K562 (cell line): ENCODE measurements at regions not wholly inside any gene's neighbourhood (a gene's known extent, or its start where the extent isn't known, plus 50 kb on each side); places are given as distances from the start of the nearest gene placed in this dataset.

Experiments
- ATAC-seq: fragments of 200-7000 bp; cut with Tn5 transposase; 3 replicates; pipeline ENCODE4 v1.9.1; 2020; ENCODE audit warnings: moderate library complexity
- BruUV-seq: library from RNA; stranded (reverse); fragments of 400-500 nt; replicated peaks from 2 replicates; lab custom pipeline; 2021; lab: Mats Ljungman, UMichigan
- CTCF ChIA-PET: fragments of 300-600 bp; formaldehyde crosslinking; extraction: SDS; loops from one replicate; lab custom pipeline; 2021; ENCODE audit warnings: low intra/inter-chr PET ratio; lab: Yijun Ruan, JAX
- POLR2A ChIA-PET: fragments of 300-600, 350-650 bp; sonication (Branson Sonifier 250); formaldehyde crosslinking; extraction: SDS; loops from one replicate; lab custom pipeline; 2021; ENCODE audit warnings: antibody characterized with exemption, inconsistent platforms; lab: Yijun Ruan, JAX
- DNase-seq, 4 experiments: peaks; one replicate each; pipeline versions ENCODE4 v3.0.0 to v3.0.0-alpha.2; 2011 to 2018; ENCODE audit warnings: low spot score in 3 of 4, mixed read lengths in 3 of 4; ENCODE audit errors: extremely low read depth in 1 of 4
- FAIRE-seq: peaks from 2 replicates; lab custom pipeline; 2011; peaks lifted over from hg19 to GRCh38; lab: Jason Lieb, UNC
- H2AFZ ChIP-seq: 2 replicates; pipeline ENCODE4 v1.6.0; 2011; ENCODE audit warnings: low read depth, low read length, control low read depth, inconsistent platforms
- H3K27ac ChIP-seq: fragments of 200-600 bp; 3 replicates; pipeline ENCODE4 v1.8.0; 2011; ENCODE audit warnings: low read depth, mild to moderate bottlenecking, control low read depth, inconsistent platforms, low read length, moderate library complexity, mixed read lengths; ENCODE audit errors: extremely low read depth
- H3K27me3 ChIP-seq, 2 experiments: fragments of 300-600 bp in 1 of 2; 2 replicates in 1 of 2; 3 replicates in 1 of 2; pipeline versions ENCODE4 v1.6.0 to v1.8.0; 2011; ENCODE audit warnings: inconsistent platforms in 2 of 2, low read length in 2 of 2, mild to moderate bottlenecking in 1 of 2, mixed read lengths in 1 of 2, moderate library complexity in 1 of 2; ENCODE audit not compliant: control insufficient read depth in 2 of 2, insufficient read depth in 2 of 2
- H3K36me3 ChIP-seq: fragments of 300-600 bp; 3 replicates; pipeline ENCODE4 v1.8.0; 2011; ENCODE audit warnings: mild to moderate bottlenecking, low read length, inconsistent platforms; ENCODE audit not compliant: control insufficient read depth, insufficient read depth
- H3K4me1 ChIP-seq, 2 experiments: fragments of 200-600 bp in 1 of 2; replicated peaks in 1 of 2; 2 replicates in 1 of 2; 3 replicates in 1 of 2; pipeline versions ENCODE4 v1.5.1 to v1.8.0; 2011; ENCODE audit warnings: inconsistent platforms in 2 of 2, low read length in 2 of 2, mild to moderate bottlenecking in 1 of 2, mixed read lengths in 1 of 2, moderate library complexity in 1 of 2; ENCODE audit not compliant: control insufficient read depth in 2 of 2, insufficient read depth in 2 of 2
- H3K4me2 ChIP-seq: 2 replicates; pipeline ENCODE4 v1.6.1; 2011; ENCODE audit warnings: low read length, control low read depth, inconsistent platforms, mixed read lengths; ENCODE audit not compliant: insufficient read depth
- H3K4me3 ChIP-seq: fragments of 200-600 bp; sonication (generic), shearing (Covaris generic); 2 replicates; pipeline ENCODE4 v1.5.1; 2016; ENCODE audit warnings: control low read depth, inconsistent platforms
- H3K79me2 ChIP-seq: fragments of 200-600 bp; 3 replicates; pipeline ENCODE4 v1.8.0; 2011; ENCODE audit warnings: low read length, inconsistent platforms; ENCODE audit not compliant: control insufficient read depth, insufficient read depth
- H3K9ac ChIP-seq, 2 experiments: 2 replicates each; pipeline versions ENCODE4 v1.6.0 to v1.6.1; 2011; ENCODE audit warnings: low read depth in 2 of 2, low read length in 2 of 2, control low read depth in 1 of 2, inconsistent platforms in 1 of 2, mild to moderate bottlenecking in 1 of 2, mixed read lengths in 1 of 2; ENCODE audit not compliant: insufficient read depth in 1 of 2
- H3K9me1 ChIP-seq: one replicate; pipeline ENCODE4 v1.6.0; 2011; ENCODE audit warnings: inconsistent platforms, mild to moderate bottlenecking, low read length, moderate library complexity; ENCODE audit not compliant: control insufficient read depth, insufficient read depth
- H3K9me3 ChIP-seq: replicated peaks from 2 replicates; pipeline ENCODE4 v1.5.1; 2011; ENCODE audit warnings: low read depth, low read length, inconsistent platforms; ENCODE audit not compliant: control insufficient read depth, insufficient read depth
- H4K20me1 ChIP-seq: replicated peaks from 2 replicates; pipeline ENCODE4 v1.6.1; 2011; ENCODE audit warnings: low read length, inconsistent platforms, mixed read lengths; ENCODE audit not compliant: control insufficient read depth, insufficient read depth
- ARID2 ChIP-seq: fragments of 450-650 bp; IDR thresholded peaks from 2 replicates; pipeline ENCODE4 v1.6.1; 2017; ENCODE audit warnings: antibody characterized with exemption, mild to moderate bottlenecking
- DDX20 ChIP-seq: fragments of 450-650 bp; IDR thresholded peaks from 2 replicates; pipeline ENCODE4 v1.6.1; 2016; ENCODE audit warnings: missing genetic modification characterization, low read depth, mild to moderate bottlenecking, missing compliant biosample characterization, moderate library complexity
- OTX1 ChIP-seq: fragments of 450-650 bp; formaldehyde crosslinking; IDR thresholded peaks from 2 replicates; pipeline ENCODE4 v1.4.0; 2022; ENCODE audit warnings: mild to moderate bottlenecking
- POLR2G ChIP-seq: fragments of 200-400 bp; formaldehyde crosslinking; IDR thresholded peaks from 2 replicates; pipeline ENCODE4 v1.6.1; 2017; ENCODE audit warnings: low read depth, mild to moderate bottlenecking, antibody characterized with exemption, low read length, moderate library complexity
- SIX5 ChIP-seq, 2 experiments: IDR thresholded peaks; 2 replicates each; pipeline ENCODE4 v1.6.1; 2011; ENCODE audit warnings: low read length in 2 of 2, borderline replicate concordance in 1 of 2, low read depth in 1 of 2, mild to moderate bottlenecking in 1 of 2, moderate library complexity in 1 of 2; ENCODE audit not compliant: insufficient read depth in 1 of 2
- TEAD4 ChIP-seq, 2 experiments: sonication (generic) in 1 of 2; formaldehyde crosslinking in 1 of 2; IDR thresholded peaks; 2 replicates each; pipeline versions ENCODE4 v1.6.1 to v1.8.0; 2012 to 2022; ENCODE audit warnings: borderline replicate concordance in 1 of 2, inconsistent platforms in 1 of 2, low read length in 1 of 2, mild to moderate bottlenecking in 1 of 2, missing genetic modification reagents in 1 of 2
- ZNF778 ChIP-seq: fragments of 450-650 bp; formaldehyde crosslinking; IDR thresholded peaks from 2 replicates; pipeline ENCODE4 v1.4.0; 2020; ENCODE audit warnings: mild to moderate bottlenecking, moderate library complexity
- WGBS: fragments of 100-300 bp; shearing (Covaris generic); methylation state at CpG from one replicate; pipeline ENCODE4 v1.1.6; 2016; ENCODE audit warnings: low coverage, mixed read lengths; ENCODE audit not compliant: insufficient coverage; ENCODE audit errors: missing lambda C conversion rate; 5-methylcytosine and 5-hydroxymethylcytosine counted together
- in situ Hi-C: fragments of 300-500 bp; cut with MboI; formaldehyde crosslinking; loops from 4 replicates; pipeline ENCODE4 v1.15.0; 2018; ENCODE audit warnings: inconsistent platforms, mixed read lengths
- intact Hi-C: fragments of 100-400 bp; cut with micrococcal nuclease; formaldehyde crosslinking; loops from 2 replicates; pipeline ENCODE4 v1.14.2; 2022
- TF ChIP-seq, protein P1 (sequence below): fragments of 250-450 bp; sonication (Bioruptor Pico); IDR thresholded peaks from 2 replicates; pipeline ENCODE4 v1.8.0; 2021; ENCODE audit warnings: mild to moderate bottlenecking, moderate library complexity
- TF ChIP-seq, protein P2 (sequence below): sonication (generic); formaldehyde crosslinking; IDR thresholded peaks from 2 replicates; pipeline ENCODE4 v1.8.0; 2022; ENCODE audit warnings: mild to moderate bottlenecking, missing genetic modification reagents, borderline replicate concordance
- TF ChIP-seq, protein P3 (sequence below): sonication (generic); formaldehyde crosslinking; IDR thresholded peaks from 2 replicates; pipeline ENCODE4 v1.8.0; 2023; ENCODE audit warnings: mild to moderate bottlenecking, missing genetic modification reagents

DNA sequence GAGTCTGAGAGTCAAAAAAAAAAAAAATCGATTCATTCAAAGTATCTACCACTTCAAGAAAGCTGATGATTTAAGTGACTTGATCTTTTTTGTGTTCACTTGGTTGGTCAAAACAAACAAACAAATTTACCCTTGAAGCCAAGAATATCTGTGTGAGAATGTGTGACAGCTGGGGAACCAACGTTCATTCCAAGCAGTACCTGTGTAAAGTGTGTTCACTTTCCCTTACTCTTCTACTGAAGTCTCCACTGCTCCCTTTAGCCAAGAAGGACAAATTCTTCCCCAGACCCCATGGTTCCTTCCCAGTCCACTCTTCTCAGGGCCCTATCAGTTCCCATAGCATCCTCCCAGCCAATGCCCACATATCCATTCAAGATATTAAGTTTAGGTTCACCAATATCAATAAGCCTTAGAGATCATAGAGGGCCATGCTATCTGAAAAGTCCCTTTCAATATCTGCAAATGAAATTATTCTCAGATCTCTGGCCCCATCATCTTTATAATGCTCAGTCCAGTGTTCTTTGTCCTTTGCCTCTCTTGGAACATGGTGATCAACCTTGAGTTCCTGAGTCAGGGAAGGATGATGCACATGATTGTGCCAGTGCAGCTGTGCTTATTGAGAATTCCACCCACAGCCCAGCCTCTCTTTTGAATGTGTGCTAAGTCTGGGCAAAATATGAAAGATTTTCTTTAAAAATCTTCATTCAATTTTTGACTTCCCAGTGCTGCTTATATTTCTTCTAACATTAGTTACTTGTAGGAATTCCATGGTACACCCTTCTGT, 82.8 kb upstream of the DTNA start (continued):
- no peak for TF ChIP-seq SIX5 (IDR thresholded peaks at IDR 0.05; ENCODE audit: borderline replicate concordance in 1 of 2, insufficient read depth in 1 of 2, low read depth in 1 of 2, low read length in 2 of 2)
- no peak for TF ChIP-seq TEAD4 (IDR thresholded peaks at IDR 0.05; ENCODE audit: low read length)
- no peak for TF ChIP-seq TEAD4 (CRISPR knock-in tag; IDR thresholded peaks at IDR 0.05; ENCODE audit: borderline replicate concordance)
- TF ChIP-seq, all 486 proteins: peak for 0

DNA sequence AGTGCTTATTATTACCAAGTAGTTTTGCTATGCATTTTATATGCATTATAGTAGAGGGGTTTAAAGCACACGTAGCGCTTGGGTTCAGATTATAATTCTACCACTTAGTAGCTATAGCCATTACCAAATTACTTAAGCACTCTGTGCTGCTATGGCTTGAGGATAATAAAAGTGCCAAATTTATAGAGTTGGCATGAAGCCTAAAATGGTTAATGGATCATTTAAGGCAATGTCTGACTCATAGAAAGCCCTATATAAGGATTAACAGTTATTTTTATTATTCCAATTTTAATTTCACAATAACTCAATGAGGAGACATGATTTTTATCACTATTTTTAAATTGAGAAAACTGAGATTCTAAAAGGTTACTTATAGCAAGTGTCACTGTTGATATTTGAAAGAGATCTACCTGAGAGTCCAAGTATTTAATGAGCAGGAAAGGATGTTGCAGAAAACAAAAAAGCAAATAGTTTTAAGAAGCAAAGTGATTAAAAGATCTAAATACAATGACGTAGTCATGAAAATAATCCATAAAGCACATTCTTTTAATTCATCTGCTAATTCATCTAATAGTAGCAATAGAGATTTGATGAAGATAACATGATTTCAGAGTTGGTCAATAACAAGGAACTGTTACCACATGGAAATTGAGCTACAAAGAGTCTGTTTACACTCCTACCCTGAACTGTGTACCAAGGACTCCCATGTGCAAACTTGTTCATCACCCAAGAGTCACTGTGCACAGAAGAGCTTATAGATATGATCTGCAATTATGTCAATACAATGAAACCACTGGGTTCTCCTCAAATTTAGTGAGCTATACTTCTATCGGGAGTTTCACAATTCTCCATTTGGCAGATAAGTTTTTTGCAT, 78.8 kb upstream of the DTNA start:
- whole genome bisulfite sequencing = under 1% methylated on average over 4 of the region's 4 CpGs
- no peak for ATAC-seq
- Histone ChIP-seq H3K4me2 (no peak overlapping the region), H4K20me1 (no peaks in the 10 kb centered on the region), H3K4me3 (no peak overlapping the region), H3K9me3 (no peaks in the 10 kb centered on the region; the same call in 1 of the 2 replicates), H3K27ac (no peak overlapping the region), H3K27me3 (no peaks in the 10 kb centered on the region), H3K79me2 (no peaks in the 10 kb centered on the region), H3K9me1 (no peaks in the 10 kb centered on the region), H2AFZ (no peak overlapping the region), H3K9ac (no peak overlapping the region), H3K36me3 (no peaks in the 10 kb centered on the region), H3K4me1 (no peaks in the 10 kb centered on the region)
- BruUV-seq = no TSS peak
- intact Hi-C loops = no loop called here
- POLR2A ChIA-PET = no interaction called here
- DNase-seq = no peak
- FAIRE-seq = no peak
- in situ Hi-C loops = no loop called here
- CTCF ChIA-PET = no interaction called here
- TF ChIP-seq ARID2 = no peak
- TF ChIP-seq, protein P1, sequence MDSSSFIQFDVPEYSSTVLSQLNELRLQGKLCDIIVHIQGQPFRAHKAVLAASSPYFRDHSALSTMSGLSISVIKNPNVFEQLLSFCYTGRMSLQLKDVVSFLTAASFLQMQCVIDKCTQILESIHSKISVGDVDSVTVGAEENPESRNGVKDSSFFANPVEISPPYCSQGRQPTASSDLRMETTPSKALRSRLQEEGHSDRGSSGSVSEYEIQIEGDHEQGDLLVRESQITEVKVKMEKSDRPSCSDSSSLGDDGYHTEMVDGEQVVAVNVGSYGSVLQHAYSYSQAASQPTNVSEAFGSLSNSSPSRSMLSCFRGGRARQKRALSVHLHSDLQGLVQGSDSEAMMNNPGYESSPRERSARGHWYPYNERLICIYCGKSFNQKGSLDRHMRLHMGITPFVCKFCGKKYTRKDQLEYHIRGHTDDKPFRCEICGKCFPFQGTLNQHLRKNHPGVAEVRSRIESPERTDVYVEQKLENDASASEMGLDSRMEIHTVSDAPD (CRISPR knock-in tag) = no peak
- TF ChIP-seq OTX1 (CRISPR knock-in tag) = no peak
- TF ChIP-seq, protein P2, sequence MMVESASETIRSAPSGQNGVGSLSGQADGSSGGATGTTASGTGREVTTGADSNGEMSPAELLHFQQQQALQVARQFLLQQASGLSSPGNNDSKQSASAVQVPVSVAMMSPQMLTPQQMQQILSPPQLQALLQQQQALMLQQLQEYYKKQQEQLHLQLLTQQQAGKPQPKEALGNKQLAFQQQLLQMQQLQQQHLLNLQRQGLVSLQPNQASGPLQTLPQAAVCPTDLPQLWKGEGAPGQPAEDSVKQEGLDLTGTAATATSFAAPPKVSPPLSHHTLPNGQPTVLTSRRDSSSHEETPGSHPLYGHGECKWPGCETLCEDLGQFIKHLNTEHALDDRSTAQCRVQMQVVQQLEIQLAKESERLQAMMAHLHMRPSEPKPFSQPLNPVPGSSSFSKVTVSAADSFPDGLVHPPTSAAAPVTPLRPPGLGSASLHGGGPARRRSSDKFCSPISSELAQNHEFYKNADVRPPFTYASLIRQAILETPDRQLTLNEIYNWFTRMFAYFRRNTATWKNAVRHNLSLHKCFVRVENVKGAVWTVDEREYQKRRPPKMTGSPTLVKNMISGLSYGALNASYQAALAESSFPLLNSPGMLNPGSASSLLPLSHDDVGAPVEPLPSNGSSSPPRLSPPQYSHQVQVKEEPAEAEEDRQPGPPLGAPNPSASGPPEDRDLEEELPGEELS (CRISPR knock-in tag) = no peak
- no peak for TF ChIP-seq ZNF778 (CRISPR knock-in tag)
- TF ChIP-seq, protein P3, sequence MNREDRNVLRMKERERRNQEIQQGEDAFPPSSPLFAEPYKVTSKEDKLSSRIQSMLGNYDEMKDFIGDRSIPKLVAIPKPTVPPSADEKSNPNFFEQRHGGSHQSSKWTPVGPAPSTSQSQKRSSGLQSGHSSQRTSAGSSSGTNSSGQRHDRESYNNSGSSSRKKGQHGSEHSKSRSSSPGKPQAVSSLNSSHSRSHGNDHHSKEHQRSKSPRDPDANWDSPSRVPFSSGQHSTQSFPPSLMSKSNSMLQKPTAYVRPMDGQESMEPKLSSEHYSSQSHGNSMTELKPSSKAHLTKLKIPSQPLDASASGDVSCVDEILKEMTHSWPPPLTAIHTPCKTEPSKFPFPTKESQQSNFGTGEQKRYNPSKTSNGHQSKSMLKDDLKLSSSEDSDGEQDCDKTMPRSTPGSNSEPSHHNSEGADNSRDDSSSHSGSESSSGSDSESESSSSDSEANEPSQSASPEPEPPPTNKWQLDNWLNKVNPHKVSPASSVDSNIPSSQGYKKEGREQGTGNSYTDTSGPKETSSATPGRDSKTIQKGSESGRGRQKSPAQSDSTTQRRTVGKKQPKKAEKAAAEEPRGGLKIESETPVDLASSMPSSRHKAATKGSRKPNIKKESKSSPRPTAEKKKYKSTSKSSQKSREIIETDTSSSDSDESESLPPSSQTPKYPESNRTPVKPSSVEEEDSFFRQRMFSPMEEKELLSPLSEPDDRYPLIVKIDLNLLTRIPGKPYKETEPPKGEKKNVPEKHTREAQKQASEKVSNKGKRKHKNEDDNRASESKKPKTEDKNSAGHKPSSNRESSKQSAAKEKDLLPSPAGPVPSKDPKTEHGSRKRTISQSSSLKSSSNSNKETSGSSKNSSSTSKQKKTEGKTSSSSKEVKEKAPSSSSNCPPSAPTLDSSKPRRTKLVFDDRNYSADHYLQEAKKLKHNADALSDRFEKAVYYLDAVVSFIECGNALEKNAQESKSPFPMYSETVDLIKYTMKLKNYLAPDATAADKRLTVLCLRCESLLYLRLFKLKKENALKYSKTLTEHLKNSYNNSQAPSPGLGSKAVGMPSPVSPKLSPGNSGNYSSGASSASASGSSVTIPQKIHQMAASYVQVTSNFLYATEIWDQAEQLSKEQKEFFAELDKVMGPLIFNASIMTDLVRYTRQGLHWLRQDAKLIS (CRISPR knock-in tag) = no peak
- TF ChIP-seq DDX20 (tag) = no peak
- no peak for TF ChIP-seq POLR2G
